Transverse colon (tissue), 4 donors: ENCODE measurements at regions not wholly inside any gene's neighbourhood (a gene's known extent, or its start where the extent isn't known, plus 50 kb on each side); places are given as distances from the start of the nearest gene placed in this dataset.

Source experiments
- DNase-seq: peaks from one replicate; pipeline ENCODE4 v3.0.0-alpha.2; 2019
- H3K27ac ChIP-seq, 4 donors: fragments of 200-600 bp; sonication (generic); 2 replicates each; pipeline ENCODE4 v1.5.1; 2016 to 2018; ENCODE audit warnings: inconsistent platforms in 4 of 4
- H3K27me3 ChIP-seq: fragments of 200-600 bp; sonication (generic); 2 replicates; pipeline ENCODE4 v1.5.1; 2017; ENCODE audit warnings: inconsistent platforms
- H3K36me3 ChIP-seq, 4 donors: fragments of 200-600 bp; sonication (generic); 2 replicates each; pipeline ENCODE4 v1.5.1; 2017 to 2019; ENCODE audit warnings: inconsistent platforms in 4 of 4
- H3K4me1 ChIP-seq, 4 donors: fragments of 200-600 bp; sonication (generic); 2 replicates each; pipeline ENCODE4 v1.5.1; 2017 to 2020; ENCODE audit warnings: inconsistent platforms in 4 of 4
- H3K4me3 ChIP-seq, 4 donors: fragments of 200-600 bp; sonication (generic); 1 replicate in 1 of 4; 2 replicates in 3 of 4; pipeline versions ENCODE4 v1.5.1 to v1.6.1; 2017 to 2019; ENCODE audit warnings: inconsistent platforms in 4 of 4
- H3K9me3 ChIP-seq, 2 donors: fragments of 200-600 bp; sonication (generic); 2 replicates each; pipeline ENCODE4 v1.5.1; 2017 to 2019; ENCODE audit warnings: inconsistent platforms in 2 of 2
- CTCF ChIP-seq, 5 experiments: fragments of 200-600 bp in 3 of 5; fragments of 450-650 bp in 2 of 5; sonication (generic) in 3 of 5; IDR thresholded peaks; 1 replicate in 2 of 5; 2 replicates in 3 of 5; pipeline ENCODE4 v1.5.1; 2016 to 2017; ENCODE audit warnings: antibody characterized with exemption in 5 of 5, inconsistent platforms in 3 of 5, mild to moderate bottlenecking in 2 of 5, moderate library complexity in 1 of 5
- EP300 ChIP-seq: sonication (generic); formaldehyde crosslinking; IDR thresholded peaks from one replicate; pipeline ENCODE4 v1.6.1; 2017; ENCODE audit warnings: antibody characterized with exemption, low read depth
- POLR2A ChIP-seq: fragments of 450-650 bp; IDR thresholded peaks from one replicate; pipeline ENCODE4 v1.6.1; 2016; ENCODE audit warnings: antibody characterized with exemption, mild to moderate bottlenecking, moderate library complexity
- POLR2AphosphoS5 ChIP-seq, 3 donors: sonication (generic); formaldehyde crosslinking; IDR thresholded peaks; one replicate each; pipeline ENCODE4 v1.6.1; 2016; ENCODE audit warnings: antibody characterized with exemption in 3 of 3
- WGBS, 2 donors: methylation state at CpG; one replicate each; pipeline ENCODE4 v1.1.5; 2018; ENCODE audit warnings: low coverage in 1 of 2; 5-methylcytosine and 5-hydroxymethylcytosine counted together
- in situ Hi-C, 4 donors: fragments of 200-750 bp; cut with MboI; loops; one replicate each; pipeline versions ENCODE4 v1.15.0 to v1.15.1; 2017; ENCODE audit warnings: low sequenced_read_pairs in 3 of 4, low pct_ligation_motif_present in 1 of 4, low pct_unique_long_range_greater_than_20kb in 1 of 4
- intact Hi-C: fragments of 100-400 bp; cut with DNase I; formaldehyde crosslinking; loops from one replicate; pipeline ENCODE4 v1.15.1; 2023; ENCODE audit warnings: low total_unique reads

- H3K9me3 ChIP-seq = no peaks in the 10 kb centered on the region
- H3K27me3 ChIP-seq = no peaks in the 10 kb centered on the region
- in situ Hi-C loops = no loop called here
- DNase-seq = no peak
- no peaks in the 10 kb centered on the region for H3K4me1 ChIP-seq
- TF ChIP-seq POLR2A (no peak), EP300 (no peak)
- no peak overlapping the region for H3K4me3 ChIP-seq
- 96 to 100% methylated on average over 1 of the region's 1 CpG for WGBS, 2 donors
- no peaks in the 10 kb centered on the region for H3K36me3 ChIP-seq
- H3K27ac ChIP-seq = no peak overlapping the region
- intact Hi-C loops = no loop called here
These were observed 168.5 kb upstream of the STT3B start for GRCh38 chr3:31364188-31364587.

- TF ChIP-seq EP300 = no peak
- no peak for TF ChIP-seq POLR2AphosphoS5 (IDR thresholded peaks at IDR 0.05)
- TF ChIP-seq POLR2A = no peak
- no peak for TF ChIP-seq CTCF (IDR thresholded peaks at IDR 0.05)
- H3K4me1 ChIP-seq = peaks cover 0 to 3% (median under 1%) of the 10 kb centered on the region in 4 donors
- in situ Hi-C loops = no loop called here
These were observed 168.0 kb upstream of the STT3B start for GRCh38 chr3:31364711-31365110.

GRCh38 chr3:31367518-31367917 lies 165.2 kb upstream of the STT3B start:
- DNase-seq = no peak
- H3K27me3 ChIP-seq = no peaks in the 10 kb centered on the region
- TF ChIP-seq POLR2AphosphoS5 (IDR thresholded peaks at IDR 0.05) = no peak
- TF ChIP-seq POLR2A = no peak
- TF ChIP-seq EP300 = no peak
- no peak for TF ChIP-seq CTCF (IDR thresholded peaks at IDR 0.05)
- 91% methylated on average over 2 of the region's 2 CpGs; no CpG with 5 or more reads in 1 of the 2 donors for WGBS, 2 donors
- no peaks in the 10 kb centered on the region for H3K36me3 ChIP-seq
- no peaks in the 10 kb centered on the region for H3K9me3 ChIP-seq
- H3K27ac ChIP-seq = no peak overlapping the region
- intact Hi-C loops = no loop called here
- H3K4me3 ChIP-seq = no peak overlapping the region
- in situ Hi-C loops = no loop called here
- peaks cover 0 to 17% (median 6%) of the 10 kb centered on the region in 4 donors for H3K4me1 ChIP-seq

More at GRCh38 chr3:31364711-31365110, 168.0 kb upstream of the STT3B start:
- no peak overlapping the region for H3K27ac ChIP-seq
- no peaks in the 10 kb centered on the region for H3K27me3 ChIP-seq
- H3K4me3 ChIP-seq = no peak overlapping the region
- DNase-seq = no peak
- intact Hi-C loops = no loop called here
- H3K9me3 ChIP-seq = no peaks in the 10 kb centered on the region
- H3K36me3 ChIP-seq = no peaks in the 10 kb centered on the region

GRCh38 chr3:31369637-31370379 lies 162.9 kb upstream of the STT3B start:
- 46 to 67% methylated on average over 1 to 2 of the region's 2 CpGs for WGBS, 2 donors
- in situ Hi-C loops = no loop called here

More at GRCh38 chr3:31369637-31370379, 162.9 kb upstream of the STT3B start:
- Histone ChIP-seq H3K4me3 (no peak overlapping the region), H3K9me3 (no peaks in the 10 kb centered on the region), H3K36me3 (no peaks in the 10 kb centered on the region), H3K27ac (peak overlapping the region in 1 of 4 donors; percentile 12), H3K4me1 (peaks cover 0 to 17% (median 6%) of the 10 kb centered on the region in 4 donors), H3K27me3 (no peaks in the 10 kb centered on the region)
- TF ChIP-seq CTCF (IDR thresholded peaks at IDR 0.05) = no peak
- no peak for DNase-seq
- intact Hi-C loops = no loop called here
